ENCODE measurements at regions not wholly inside any gene's neighbourhood (a gene's known extent, or its start where the extent isn't known, plus 50 kb on each side); places are given as distances from the start of the nearest gene placed in this dataset.

- Histone ChIP-seq H3K4me3 (ENCODE audit: low read length) (no peak overlapping the region), H3K9me3 (ENCODE audit: low read length) (no peaks in the 10 kb centered on the region), H2AFZ (ENCODE audit: low read depth, low read length) (no peak overlapping the region), H3K9me2 (ENCODE audit: insufficient read depth, low read length) (no peaks in the 10 kb centered on the region), H4K20me1 (ENCODE audit: insufficient read depth) (no peaks in the 10 kb centered on the region), H3K27me3 (ENCODE audit: insufficient read depth, low read depth, low read length) (no peaks in the 10 kb centered on the region), H3K27ac (ENCODE audit: low read length) (no peak overlapping the region), H3F3A (ENCODE audit: insufficient read depth, low read length, poor library complexity, severe bottlenecking) (no peaks in the 10 kb centered on the region), H3K9ac (ENCODE audit: low read length) (no peak overlapping the region), H3K4me2 (ENCODE audit: low read length) (no peak overlapping the region), H3K36me3 (ENCODE audit: insufficient read depth, low read length) (no peaks in the 10 kb centered on the region), H3K79me2 (replicated peaks; ENCODE audit: insufficient read depth, low read length) (no peaks in the 10 kb centered on the region)
- no peak for TF ChIP-seq POLR2AphosphoS5 (IDR thresholded peaks at IDR 0.05)
- no peak for TF ChIP-seq REST (IDR thresholded peaks at IDR 0.05; ENCODE audit: borderline replicate concordance)
- TF ChIP-seq CTCF (IDR thresholded peaks at IDR 0.05; ENCODE audit: poor library complexity, severe bottlenecking), result no peak
- no peak for TF ChIP-seq EZH2 (IDR thresholded peaks at IDR 0.05; ENCODE audit: borderline replicate concordance, insufficient read depth, low read length, poor library complexity, severe bottlenecking)
- no peak for TF ChIP-seq EP300 (conservative IDR thresholded peaks at IDR 0.05; ENCODE audit: poor library complexity, severe bottlenecking)
- no peak for TF ChIP-seq SMC3 (conservative IDR thresholded peaks at IDR 0.05; ENCODE audit: poor library complexity)
- no peak for TF ChIP-seq MXI1 (conservative IDR thresholded peaks at IDR 0.05; ENCODE audit: poor library complexity, severe bottlenecking)
- no peak for TF ChIP-seq RAD21 (conservative IDR thresholded peaks at IDR 0.05)
- no peak for TF ChIP-seq TAF1 (IDR thresholded peaks at IDR 0.05; ENCODE audit: low read depth)
Measured at GRCh38 chr10:128529225-128529624, 403.0 kb upstream of the MKI67 start.

- Histone ChIP-seq H3K4me2 (ENCODE audit: low read length) (no peak overlapping the region), H3F3A (ENCODE audit: insufficient read depth, low read length, poor library complexity, severe bottlenecking) (no peaks in the 10 kb centered on the region), H3K79me2 (replicated peaks; ENCODE audit: insufficient read depth, low read length) (no peaks in the 10 kb centered on the region), H3K27me3 (ENCODE audit: insufficient read depth, low read depth, low read length) (no peaks in the 10 kb centered on the region), H4K20me1 (ENCODE audit: insufficient read depth) (no peaks in the 10 kb centered on the region), H3K9ac (ENCODE audit: low read length) (no peak overlapping the region), H3K9me3 (ENCODE audit: low read length) (no peaks in the 10 kb centered on the region), H2AFZ (ENCODE audit: low read depth, low read length) (no peak overlapping the region), H3K4me3 (ENCODE audit: low read length) (no peak overlapping the region), H3K27ac (ENCODE audit: low read length) (no peak overlapping the region), H3K9me2 (ENCODE audit: insufficient read depth, low read length) (no peaks in the 10 kb centered on the region), H3K36me3 (ENCODE audit: insufficient read depth, low read length) (no peaks in the 10 kb centered on the region)
- TF ChIP-seq MXI1 (conservative IDR thresholded peaks at IDR 0.05; ENCODE audit: poor library complexity, severe bottlenecking) (no peak), POLR2AphosphoS5 (IDR thresholded peaks at IDR 0.05) (no peak), CTCF (IDR thresholded peaks at IDR 0.05; ENCODE audit: poor library complexity, severe bottlenecking) (peak; percentile 71), RAD21 (conservative IDR thresholded peaks at IDR 0.05) (peak; percentile 59), TAF1 (IDR thresholded peaks at IDR 0.05; ENCODE audit: low read depth) (no peak), SMC3 (conservative IDR thresholded peaks at IDR 0.05; ENCODE audit: poor library complexity) (peak; percentile 78)
Measured at GRCh38 chr10:128530301-128530700, 404.1 kb upstream of the MKI67 start.
